ENCODE measurements at regions not wholly inside any gene's neighbourhood (a gene's known extent, or its start where the extent isn't known, plus 50 kb on each side); places are given as distances from the start of the nearest gene placed in this dataset.

DNA sequence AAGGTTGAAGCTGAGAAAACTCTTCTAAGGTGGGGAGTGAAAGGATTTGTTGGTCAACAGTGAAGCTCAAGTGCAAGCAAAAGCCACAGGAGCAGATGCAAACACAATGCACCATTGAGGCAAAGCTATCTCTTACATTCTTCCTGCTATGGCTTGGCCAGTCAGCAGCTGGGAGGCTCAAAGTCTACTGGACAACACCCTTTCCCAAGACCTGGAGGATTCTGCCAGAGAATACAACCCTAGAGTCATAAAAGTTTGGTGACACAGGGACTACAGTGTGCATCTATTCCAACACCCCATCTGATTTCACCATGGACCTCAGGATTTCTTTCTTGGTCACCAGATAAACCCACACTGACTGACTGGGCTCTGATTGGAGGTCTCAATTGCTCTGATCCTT is 342.0 kb downstream of the HRH4 start:
- TF ChIP-seq, protein P1, sequence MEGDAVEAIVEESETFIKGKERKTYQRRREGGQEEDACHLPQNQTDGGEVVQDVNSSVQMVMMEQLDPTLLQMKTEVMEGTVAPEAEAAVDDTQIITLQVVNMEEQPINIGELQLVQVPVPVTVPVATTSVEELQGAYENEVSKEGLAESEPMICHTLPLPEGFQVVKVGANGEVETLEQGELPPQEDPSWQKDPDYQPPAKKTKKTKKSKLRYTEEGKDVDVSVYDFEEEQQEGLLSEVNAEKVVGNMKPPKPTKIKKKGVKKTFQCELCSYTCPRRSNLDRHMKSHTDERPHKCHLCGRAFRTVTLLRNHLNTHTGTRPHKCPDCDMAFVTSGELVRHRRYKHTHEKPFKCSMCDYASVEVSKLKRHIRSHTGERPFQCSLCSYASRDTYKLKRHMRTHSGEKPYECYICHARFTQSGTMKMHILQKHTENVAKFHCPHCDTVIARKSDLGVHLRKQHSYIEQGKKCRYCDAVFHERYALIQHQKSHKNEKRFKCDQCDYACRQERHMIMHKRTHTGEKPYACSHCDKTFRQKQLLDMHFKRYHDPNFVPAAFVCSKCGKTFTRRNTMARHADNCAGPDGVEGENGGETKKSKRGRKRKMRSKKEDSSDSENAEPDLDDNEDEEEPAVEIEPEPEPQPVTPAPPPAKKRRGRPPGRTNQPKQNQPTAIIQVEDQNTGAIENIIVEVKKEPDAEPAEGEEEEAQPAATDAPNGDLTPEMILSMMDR (conservative IDR thresholded peaks at IDR 0.05; ENCODE audit: low read length): no peak
- TF ChIP-seq EZH2phosphoT487 (IDR thresholded peaks at IDR 0.05; ENCODE audit: borderline replicate concordance, low read depth, low read length): no peak
- BruUV-seq (replicated peaks): no TSS peak
- CTCF ChIA-PET (ENCODE audit: unreplicated experiment): no interaction called here

DNA sequence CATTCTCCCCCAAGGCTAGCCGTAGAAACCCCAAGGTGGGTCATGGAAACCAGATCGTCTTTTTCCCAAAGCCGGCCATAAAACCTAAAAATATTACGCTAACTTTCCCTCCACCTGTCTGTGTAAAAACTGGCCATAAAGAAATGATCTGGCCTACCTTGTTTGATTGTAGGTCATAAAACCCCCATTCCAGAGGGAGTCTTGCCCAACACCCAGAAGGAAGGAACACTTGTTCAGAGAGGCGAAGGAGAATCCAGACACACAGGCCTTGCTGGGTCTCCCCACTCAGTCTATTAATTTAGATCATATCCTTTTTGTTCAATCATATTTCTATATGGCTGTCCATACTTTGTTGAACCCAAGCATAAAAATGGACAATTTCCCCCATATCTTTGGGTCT is 344.7 kb downstream of the HRH4 start:
- intact Hi-C loops (cut with micrococcal nuclease; ENCODE audit: unreplicated experiment): loop anchor here (10.0 kb wide), 1 partner anchor 60 kb away; no protein-coding TSS in a partner anchor
- Histone ChIP-seq H3K9me2 (ENCODE audit: insufficient read depth, low read length) (no peaks in the 10 kb centered on the region), H3K4me1 (ENCODE audit: insufficient read depth, low read length, poor library complexity, severe bottlenecking) (no peaks in the 10 kb centered on the region), H3K27ac (ENCODE audit: low read depth, low read length, poor library complexity, severe bottlenecking) (no peak overlapping the region), H3K79me2 (ENCODE audit: insufficient read depth, low read depth, low read length) (no peaks in the 10 kb centered on the region), H3K9me3 (ENCODE audit: low read length) (no peaks in the 10 kb centered on the region), H3K4me3 (ENCODE audit: low read depth, low read length, poor library complexity, severe bottlenecking) (no peak overlapping the region), H4K20me1 (ENCODE audit: insufficient read depth, low read length) (no peaks in the 10 kb centered on the region), H3K36me3 (ENCODE audit: insufficient read depth, low read length) (no peaks in the 10 kb centered on the region), H3K4me2 (ENCODE audit: low read length) (no peak overlapping the region), H2AFZ (ENCODE audit: low read length) (no peak overlapping the region)
- TF ChIP-seq, protein P1 (conservative IDR thresholded peaks at IDR 0.05; ENCODE audit: low read length): no peak
- TF ChIP-seq EZH2phosphoT487 (IDR thresholded peaks at IDR 0.05; ENCODE audit: borderline replicate concordance, low read depth, low read length): no peak
- ChIA-PET CTCF (ENCODE audit: unreplicated experiment) (no interaction called here), POLR2A (no interaction called here)
- no TSS peak for BruUV-seq (replicated peaks)
- DNase-seq (ENCODE audit: low spot score): no peak

More for the DNA sequence above, 342.0 kb downstream of the HRH4 start:
- H3K9me3 ChIP-seq (ENCODE audit: low read length): no peaks in the 10 kb centered on the region
- H3K27ac ChIP-seq (ENCODE audit: low read depth, low read length, poor library complexity, severe bottlenecking): no peak overlapping the region
- no peak for DNase-seq (ENCODE audit: low spot score)
- no peak overlapping the region for H3K4me2 ChIP-seq (ENCODE audit: low read length)
- no peaks in the 10 kb centered on the region for H4K20me1 ChIP-seq (ENCODE audit: insufficient read depth, low read length)
- no peaks in the 10 kb centered on the region for H3K9me2 ChIP-seq (ENCODE audit: insufficient read depth, low read length)
- H3K36me3 ChIP-seq (ENCODE audit: insufficient read depth, low read length): no peaks in the 10 kb centered on the region
- H3K79me2 ChIP-seq (ENCODE audit: insufficient read depth, low read depth, low read length): no peaks in the 10 kb centered on the region
- POLR2A ChIA-PET: no interaction called here
- H3K4me1 ChIP-seq (ENCODE audit: insufficient read depth, low read length, poor library complexity, severe bottlenecking): no peaks in the 10 kb centered on the region
- intact Hi-C loops (cut with micrococcal nuclease; ENCODE audit: unreplicated experiment): loop anchor here (10.0 kb wide), 1 partner anchor 62 kb away; no protein-coding TSS in a partner anchor
- no peak overlapping the region for H3K4me3 ChIP-seq (ENCODE audit: low read depth, low read length, poor library complexity, severe bottlenecking)
- H2AFZ ChIP-seq (ENCODE audit: low read length): no peak overlapping the region

DNA sequence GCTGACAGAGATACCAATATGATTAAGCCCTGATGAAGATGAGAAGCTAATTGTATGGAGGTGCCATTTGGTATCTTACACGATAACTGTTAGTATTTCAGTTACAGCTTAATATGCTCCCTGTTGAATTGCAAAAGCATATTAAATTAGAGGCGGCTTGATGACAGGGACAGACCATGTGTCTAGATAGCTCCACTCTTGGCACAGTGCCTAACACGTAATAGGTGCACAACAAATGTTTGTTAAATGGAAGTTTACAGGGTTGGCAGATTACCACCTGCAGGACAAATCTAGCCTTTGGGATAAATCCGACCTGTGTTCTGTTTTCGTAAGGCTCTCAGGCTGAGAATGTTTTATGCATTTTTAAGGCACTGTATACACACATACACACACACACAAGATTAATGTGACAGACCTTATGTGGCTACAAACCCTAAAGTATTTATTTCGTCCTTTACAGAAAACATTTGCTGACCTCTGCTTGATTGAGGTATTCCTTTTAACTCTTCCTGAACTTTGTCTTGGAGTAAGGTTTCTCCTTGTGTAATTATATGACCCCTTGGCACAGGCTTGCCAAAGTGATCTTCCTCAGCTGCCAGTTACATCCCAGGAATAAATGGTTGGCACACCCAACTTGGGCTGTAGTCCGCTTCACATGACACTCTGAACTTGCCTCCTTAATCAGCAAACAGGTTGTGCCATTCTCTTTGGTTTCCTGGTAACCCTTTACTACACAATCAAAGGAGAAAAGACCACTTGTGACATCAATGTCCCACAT is 348.9 kb downstream of the HRH4 start:
- no peak for TF ChIP-seq EZH2phosphoT487 (IDR thresholded peaks at IDR 0.05; ENCODE audit: borderline replicate concordance, low read depth, low read length)
- TF ChIP-seq, protein P1 (conservative IDR thresholded peaks at IDR 0.05; ENCODE audit: low read length): no peak
- DNase-seq (ENCODE audit: low spot score): no peak
- no peaks in the 10 kb centered on the region for H4K20me1 ChIP-seq (ENCODE audit: insufficient read depth, low read length)
- ChIA-PET POLR2A (interaction anchor here (0.6 to 0.8 kb wide), 3 partner anchors 49 to 1090 kb away, joined by 3 to 4 read pairs (median 3); no protein-coding TSS in a partner anchor), CTCF (ENCODE audit: unreplicated experiment) (no interaction called here)
- H3K4me1 ChIP-seq (ENCODE audit: insufficient read depth, low read length, poor library complexity, severe bottlenecking): no peaks in the 10 kb centered on the region
- no peak overlapping the region for H3K4me3 ChIP-seq (ENCODE audit: low read depth, low read length, poor library complexity, severe bottlenecking)
- no peak overlapping the region for H2AFZ ChIP-seq (ENCODE audit: low read length)
- no peak overlapping the region for H3K4me2 ChIP-seq (ENCODE audit: low read length)
- intact Hi-C loops (cut with micrococcal nuclease; ENCODE audit: unreplicated experiment): loop anchor here (10.0 kb wide), 1 partner anchor 55 kb away; no protein-coding TSS in a partner anchor
- BruUV-seq (replicated peaks): no TSS peak
- no peaks in the 10 kb centered on the region for H3K36me3 ChIP-seq (ENCODE audit: insufficient read depth, low read length)
- H3K9me2 ChIP-seq (ENCODE audit: insufficient read depth, low read length): no peaks in the 10 kb centered on the region
- H3K27ac ChIP-seq (ENCODE audit: low read depth, low read length, poor library complexity, severe bottlenecking): no peak overlapping the region
- H3K79me2 ChIP-seq (ENCODE audit: insufficient read depth, low read depth, low read length): no peaks in the 10 kb centered on the region
- H3K9me3 ChIP-seq (ENCODE audit: low read length): no peaks in the 10 kb centered on the region

All from OCI-LY7 (cell line).